Activated CD8-positive, alpha-beta memory T cell treated with anti-CD3 and anti-CD28 coated beads, Interleukin-2, amount 10 ng/mL, durations not matched to agents 7 days and 5 days (primary cell): ENCODE measurements at regions not wholly inside any gene's neighbourhood (a gene's known extent, or its start where the extent isn't known, plus 50 kb on each side); places are given as distances from the start of the nearest gene placed in this dataset.

Experiments
- ATAC-seq: fragments of 150-1000 bp; cut with Tn5 transposase; one replicate; pipeline ENCODE4 v1.10.0; 2021; ENCODE audit warnings: moderate library complexity
- CTCF ChIA-PET: fragments of 350-600 bp; sonication (Branson Sonifier 250); formaldehyde crosslinking; loops from one replicate; lab custom pipeline; 2021; ENCODE audit warnings: antibody characterized with exemption; lab: Charles Lee
- DNase-seq: peaks from one replicate; pipeline ENCODE4 v3.0.0-alpha.2; 2020
- H3K27ac Mint-ChIP-seq: one replicate; pipeline ENCODE4 v1.8.0; 2021; ENCODE audit warnings: mild to moderate bottlenecking, mixed read lengths
- H3K27me3 Mint-ChIP-seq: one replicate; pipeline ENCODE4 v1.8.0; 2021; ENCODE audit warnings: mixed read lengths
- H3K36me3 Mint-ChIP-seq: one replicate; pipeline ENCODE4 v1.8.0; 2021; ENCODE audit warnings: mild to moderate bottlenecking, mixed read lengths
- H3K4me1 Mint-ChIP-seq: one replicate; pipeline ENCODE4 v1.8.0; 2021; ENCODE audit warnings: mixed read lengths
- H3K4me3 Mint-ChIP-seq: one replicate; pipeline ENCODE4 v1.8.0; 2021; ENCODE audit warnings: mild to moderate bottlenecking, moderate library complexity, mixed read lengths
- H3K9me3 Mint-ChIP-seq: one replicate; pipeline ENCODE4 v1.8.0; 2022; ENCODE audit warnings: low read depth, mixed read lengths

GRCh38 chrX:140848800-140849199 is 139.2 kb downstream of the LINC00632 start:
- H3K27ac Mint-ChIP-seq = no peak overlapping the region
- no peaks in the 10 kb centered on the region for H3K27me3 Mint-ChIP-seq
- no peaks in the 10 kb centered on the region for H3K9me3 Mint-ChIP-seq
- CTCF ChIA-PET = no interaction called here
- H3K36me3 Mint-ChIP-seq = no peaks in the 10 kb centered on the region
- no peak overlapping the region for H3K4me3 Mint-ChIP-seq
- H3K4me1 Mint-ChIP-seq = no peaks in the 10 kb centered on the region
- DNase-seq (no peak), ATAC-seq (no peak)

- ATAC-seq = no peak
- CTCF ChIA-PET = no interaction called here
These were observed 141.7 kb upstream of the SPANXB1 start for GRCh38 chrX:140860718-140861117.

GRCh38 chrX:140866446-140866845 is 135.9 kb upstream of the SPANXB1 start:
- Mint-ChIP-seq H3K4me3 (no peak overlapping the region), H3K27me3 (no peaks in the 10 kb centered on the region), H3K36me3 (no peaks in the 10 kb centered on the region), H3K4me1 (no peaks in the 10 kb centered on the region), H3K9me3 (peaks cover 2% of the 10 kb centered on the region), H3K27ac (no peak overlapping the region)
- DNase-seq = no peak
- CTCF ChIA-PET = no interaction called here
- ATAC-seq = no peak

More at GRCh38 chrX:140860718-140861117, 141.7 kb upstream of the SPANXB1 start:
- DNase-seq = no peak
- Mint-ChIP-seq H3K27ac (no peak overlapping the region), H3K4me3 (no peak overlapping the region), H3K27me3 (no peaks in the 10 kb centered on the region), H3K36me3 (no peaks in the 10 kb centered on the region), H3K4me1 (no peaks in the 10 kb centered on the region), H3K9me3 (no peaks in the 10 kb centered on the region)

GRCh38 chrX:140912606-140913005 is 89.8 kb upstream of the SPANXB1 start:
- DNase-seq (no peak), ATAC-seq (no peak)
- H3K27ac Mint-ChIP-seq = no peak overlapping the region
- H3K4me1 Mint-ChIP-seq = peaks cover 3% of the 10 kb centered on the region
- CTCF ChIA-PET = no interaction called here
- H3K36me3 Mint-ChIP-seq = no peaks in the 10 kb centered on the region
- H3K4me3 Mint-ChIP-seq = no peak overlapping the region
- H3K9me3 Mint-ChIP-seq = no peaks in the 10 kb centered on the region
- no peaks in the 10 kb centered on the region for H3K27me3 Mint-ChIP-seq

GRCh38 chrX:140913802-140914501 is 88.4 kb upstream of the SPANXB1 start:
- Mint-ChIP-seq H3K4me1 (peaks cover 10% of the 10 kb centered on the region), H3K36me3 (no peaks in the 10 kb centered on the region), H3K9me3 (peaks cover 2% of the 10 kb centered on the region), H3K27me3 (no peaks in the 10 kb centered on the region), H3K27ac (no peak overlapping the region), H3K4me3 (no peak overlapping the region)
- CTCF ChIA-PET = no interaction called here
- DNase-seq = no peak
- ATAC-seq = no peak

- Mint-ChIP-seq H3K27ac (peak overlapping the region; percentile 46), H3K36me3 (no peaks in the 10 kb centered on the region), H3K4me3 (no peak overlapping the region), H3K27me3 (no peaks in the 10 kb centered on the region), H3K4me1 (peaks cover 10% of the 10 kb centered on the region), H3K9me3 (peaks cover 2% of the 10 kb centered on the region)
- DNase-seq (no peak), ATAC-seq (no peak)
- CTCF ChIA-PET = no interaction called here
These were observed 85.5 kb upstream of the SPANXB1 start for GRCh38 chrX:140916872-140917271.

- CTCF ChIA-PET = interaction anchor here (0.7 to 1.5 kb wide), 2 partner anchors 41 to 93 kb away, joined by 3 read pairs; no protein-coding TSS in a partner anchor
These were observed 84.9 kb upstream of the SPANXB1 start for GRCh38 chrX:140917354-140918115.

GRCh38 chrX:140918398-140919038 is 83.9 kb upstream of the SPANXB1 start:
- DNase-seq (no peak), ATAC-seq (peak; percentile 23)
- Mint-ChIP-seq H3K9me3 (peaks cover 2% of the 10 kb centered on the region), H3K36me3 (no peaks in the 10 kb centered on the region), H3K4me1 (peaks cover 10% of the 10 kb centered on the region), H3K27ac (peak overlapping the region; percentile 79), H3K27me3 (no peaks in the 10 kb centered on the region), H3K4me3 (no peak overlapping the region)
- CTCF ChIA-PET = interaction anchor here (0.7 to 1.5 kb wide), 2 partner anchors 42 to 94 kb away, joined by 3 read pairs; no protein-coding TSS in a partner anchor

More at GRCh38 chrX:140917354-140918115, 84.9 kb upstream of the SPANXB1 start:
- H3K9me3 Mint-ChIP-seq = peaks cover 2% of the 10 kb centered on the region
- ATAC-seq = peak; percentile 27
- no peak overlapping the region for H3K4me3 Mint-ChIP-seq
- H3K27ac Mint-ChIP-seq = peak overlapping the region; percentile 79
- no peak for DNase-seq
- no peaks in the 10 kb centered on the region for H3K27me3 Mint-ChIP-seq
- no peaks in the 10 kb centered on the region for H3K36me3 Mint-ChIP-seq
- H3K4me1 Mint-ChIP-seq = peaks cover 10% of the 10 kb centered on the region

- ATAC-seq (no peak), DNase-seq (no peak)
- no peaks in the 10 kb centered on the region for H3K27me3 Mint-ChIP-seq
- H3K4me3 Mint-ChIP-seq = no peak overlapping the region
- no peak overlapping the region for H3K27ac Mint-ChIP-seq
- no peaks in the 10 kb centered on the region for H3K36me3 Mint-ChIP-seq
- H3K4me1 Mint-ChIP-seq = peaks cover 10% of the 10 kb centered on the region
- peaks cover 2% of the 10 kb centered on the region for H3K9me3 Mint-ChIP-seq
- CTCF ChIA-PET = no interaction called here
These were observed 82.0 kb upstream of the SPANXB1 start for GRCh38 chrX:140920416-140920815.

- Mint-ChIP-seq H3K9me3 (no peaks in the 10 kb centered on the region), H3K27ac (no peak overlapping the region), H3K27me3 (no peaks in the 10 kb centered on the region), H3K4me3 (no peak overlapping the region), H3K4me1 (peaks cover 1% of the 10 kb centered on the region), H3K36me3 (no peaks in the 10 kb centered on the region)
- CTCF ChIA-PET = no interaction called here
- ATAC-seq (no peak), DNase-seq (no peak)
These were observed 79.3 kb upstream of the SPANXB1 start for GRCh38 chrX:140923118-140923517.

- CTCF ChIA-PET = no interaction called here
- Mint-ChIP-seq H3K4me3 (no peak overlapping the region), H3K27me3 (no peaks in the 10 kb centered on the region), H3K27ac (no peak overlapping the region), H3K4me1 (no peaks in the 10 kb centered on the region), H3K36me3 (no peaks in the 10 kb centered on the region), H3K9me3 (no peaks in the 10 kb centered on the region)
- ATAC-seq (no peak), DNase-seq (no peak)
These were observed 73.7 kb upstream of the SPANXB1 start for GRCh38 chrX:140928739-140929138.

GRCh38 chrX:140933016-140933415 is 69.4 kb upstream of the SPANXB1 start:
- DNase-seq (no peak), ATAC-seq (no peak)
- CTCF ChIA-PET = no interaction called here
- no peaks in the 10 kb centered on the region for H3K4me1 Mint-ChIP-seq
- H3K9me3 Mint-ChIP-seq = no peaks in the 10 kb centered on the region
- no peaks in the 10 kb centered on the region for H3K27me3 Mint-ChIP-seq
- H3K36me3 Mint-ChIP-seq = no peaks in the 10 kb centered on the region
- H3K4me3 Mint-ChIP-seq = no peak overlapping the region
- H3K27ac Mint-ChIP-seq = no peak overlapping the region

GRCh38 chrX:140933874-140934655 is 68.3 kb upstream of the SPANXB1 start:
- Mint-ChIP-seq H3K4me3 (no peak overlapping the region), H3K9me3 (no peaks in the 10 kb centered on the region), H3K27ac (no peak overlapping the region), H3K27me3 (no peaks in the 10 kb centered on the region), H3K36me3 (no peaks in the 10 kb centered on the region), H3K4me1 (no peaks in the 10 kb centered on the region)
- CTCF ChIA-PET = no interaction called here
- DNase-seq (no peak), ATAC-seq (no peak)
